Endothelial cell (in vitro differentiated cells): ENCODE measurements at regions not wholly inside any gene's neighbourhood (a gene's known extent, or its start where the extent isn't known, plus 50 kb on each side); places are given as distances from the start of the nearest gene placed in this dataset.
"Not testable (repeated sequence)": the region's sequence is repeated elsewhere in the genome, so short reads cannot be mapped to it uniquely, and the experiment has no call there.

Experiments used
- DNase-seq: peaks from one replicate; pipeline ENCODE4 v3.0.0; 2021; ENCODE audit warnings: low spot score
- H3K27ac Mint-ChIP-seq: one replicate; pipeline ENCODE4 v1.8.0; 2021; ENCODE audit warnings: mixed read lengths, inconsistent platforms; ENCODE audit not compliant: unreplicated experiment
- H3K27me3 Mint-ChIP-seq: one replicate; pipeline ENCODE4 v1.8.0; 2021; ENCODE audit warnings: mild to moderate bottlenecking, moderate library complexity, mixed read lengths, inconsistent platforms; ENCODE audit not compliant: unreplicated experiment
- H3K36me3 Mint-ChIP-seq: one replicate; pipeline ENCODE4 v1.8.0; 2021; ENCODE audit warnings: mild to moderate bottlenecking, low read depth, mixed read lengths, inconsistent platforms; ENCODE audit not compliant: unreplicated experiment
- H3K4me1 Mint-ChIP-seq: one replicate; pipeline ENCODE4 v1.8.0; 2021; ENCODE audit warnings: mild to moderate bottlenecking, mixed read lengths, inconsistent platforms; ENCODE audit not compliant: unreplicated experiment
- H3K4me3 Mint-ChIP-seq: one replicate; pipeline ENCODE4 v1.8.0; 2021; ENCODE audit warnings: mild to moderate bottlenecking, mixed read lengths, inconsistent platforms; ENCODE audit not compliant: unreplicated experiment
- H3K9me3 Mint-ChIP-seq: one replicate; pipeline ENCODE4 v1.8.0; 2021; ENCODE audit warnings: mixed read lengths, inconsistent platforms; ENCODE audit not compliant: unreplicated experiment
- CTCF ChIP-seq: fragments of 200-600 bp; sonication (generic); IDR thresholded peaks from one replicate; pipeline ENCODE4 v1.5.0; 2021; ENCODE audit warnings: antibody characterized with exemption; ENCODE audit not compliant: unreplicated experiment

- Mint-ChIP-seq H3K36me3 (peaks cover 13% of the 10 kb centered on the region), H3K4me3 (no peak overlapping the region), H3K9me3 (peaks cover 9% of the 10 kb centered on the region), H3K4me1 (peaks cover 16% of the 10 kb centered on the region), H3K27me3 (no peaks in the 10 kb centered on the region), H3K27ac (no peak overlapping the region)
- no peak for TF ChIP-seq CTCF
- DNase-seq = no peak
These were observed 228.5 kb downstream of the ZNF326 start for GRCh38 chr1:90223401-90223800.

DNA sequence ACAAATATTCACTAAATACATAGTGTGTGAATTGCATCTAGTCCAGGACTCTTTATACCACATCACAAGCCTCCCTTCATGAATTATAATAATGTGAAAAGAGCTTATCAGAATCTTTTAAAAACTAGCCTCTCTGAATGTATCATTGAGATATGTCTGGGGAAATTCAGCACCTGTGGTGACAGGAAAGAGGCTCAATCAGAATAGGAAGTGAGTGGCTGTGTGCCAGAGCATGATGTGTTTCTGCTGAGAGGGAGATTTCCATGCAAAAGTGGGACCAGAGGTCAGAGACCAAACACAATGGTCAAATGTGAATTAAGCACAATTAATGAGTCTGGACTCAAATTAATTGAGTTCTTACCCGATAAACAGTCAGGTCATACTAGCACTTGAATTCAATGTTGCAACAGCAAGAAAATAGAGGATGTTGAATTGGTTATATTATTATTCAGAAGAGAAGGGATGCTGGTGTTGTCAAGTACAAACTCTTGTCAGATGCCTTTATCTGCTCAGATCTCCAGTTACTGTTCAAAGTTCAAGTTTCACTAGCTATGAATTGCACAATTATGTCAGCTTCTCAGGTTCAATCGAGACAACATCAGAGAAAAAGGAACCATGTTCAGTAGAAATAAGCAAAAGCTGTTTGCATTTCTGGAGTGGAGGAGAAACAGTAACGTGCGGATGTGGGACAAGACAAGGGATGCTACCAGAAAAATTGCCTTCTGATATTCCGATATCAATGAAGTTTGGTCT lies 226.2 kb downstream of the ZNF326 start:
- Mint-ChIP-seq H3K36me3 (peaks cover 9% of the 10 kb centered on the region), H3K4me3 (no peak overlapping the region), H3K27me3 (no peaks in the 10 kb centered on the region), H3K4me1 (peaks cover 16% of the 10 kb centered on the region), H3K9me3 (peaks cover 5% of the 10 kb centered on the region), H3K27ac (no peak overlapping the region)
- no peak for DNase-seq
- no peak for TF ChIP-seq CTCF

DNA sequence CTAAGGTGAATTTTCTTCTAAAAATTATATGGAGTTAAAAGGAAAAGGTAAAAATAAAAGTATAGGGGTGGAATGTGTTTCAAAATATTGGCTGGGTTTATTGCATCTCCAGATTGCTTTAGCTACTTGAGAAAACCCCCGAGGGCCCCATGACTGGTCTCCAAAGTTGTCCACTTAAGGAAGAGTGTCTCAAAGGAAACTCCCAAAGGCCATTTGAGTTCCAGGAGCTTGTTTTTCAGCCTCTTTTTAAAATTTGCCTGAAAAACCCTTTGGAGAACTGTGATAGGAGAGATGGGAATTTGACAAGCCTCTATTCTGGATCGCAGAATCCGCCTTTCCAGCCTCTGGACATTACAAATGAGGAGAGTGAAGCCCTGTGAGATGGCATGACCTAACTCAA lies 225.6 kb downstream of the ZNF326 start:
- H3K9me3 Mint-ChIP-seq = peaks cover 5% of the 10 kb centered on the region
- no peaks in the 10 kb centered on the region for H3K27me3 Mint-ChIP-seq
- H3K27ac Mint-ChIP-seq = no peak overlapping the region
- H3K4me3 Mint-ChIP-seq = no peak overlapping the region
- no peak for TF ChIP-seq CTCF
- no peak for DNase-seq
- H3K36me3 Mint-ChIP-seq = peaks cover 9% of the 10 kb centered on the region
- H3K4me1 Mint-ChIP-seq = peaks cover 16% of the 10 kb centered on the region

GRCh38 chr1:90219166-90219871 lies 224.4 kb downstream of the ZNF326 start:
- peaks cover 16% of the 10 kb centered on the region for H3K4me1 Mint-ChIP-seq
- DNase-seq, H3K9me3 Mint-ChIP-seq, H3K27me3 Mint-ChIP-seq, H3K36me3 Mint-ChIP-seq: not testable (repeated sequence)
- H3K4me3 Mint-ChIP-seq = peak overlapping the region; percentile 90
- peak overlapping the region; percentile 82 for H3K27ac Mint-ChIP-seq

DNA sequence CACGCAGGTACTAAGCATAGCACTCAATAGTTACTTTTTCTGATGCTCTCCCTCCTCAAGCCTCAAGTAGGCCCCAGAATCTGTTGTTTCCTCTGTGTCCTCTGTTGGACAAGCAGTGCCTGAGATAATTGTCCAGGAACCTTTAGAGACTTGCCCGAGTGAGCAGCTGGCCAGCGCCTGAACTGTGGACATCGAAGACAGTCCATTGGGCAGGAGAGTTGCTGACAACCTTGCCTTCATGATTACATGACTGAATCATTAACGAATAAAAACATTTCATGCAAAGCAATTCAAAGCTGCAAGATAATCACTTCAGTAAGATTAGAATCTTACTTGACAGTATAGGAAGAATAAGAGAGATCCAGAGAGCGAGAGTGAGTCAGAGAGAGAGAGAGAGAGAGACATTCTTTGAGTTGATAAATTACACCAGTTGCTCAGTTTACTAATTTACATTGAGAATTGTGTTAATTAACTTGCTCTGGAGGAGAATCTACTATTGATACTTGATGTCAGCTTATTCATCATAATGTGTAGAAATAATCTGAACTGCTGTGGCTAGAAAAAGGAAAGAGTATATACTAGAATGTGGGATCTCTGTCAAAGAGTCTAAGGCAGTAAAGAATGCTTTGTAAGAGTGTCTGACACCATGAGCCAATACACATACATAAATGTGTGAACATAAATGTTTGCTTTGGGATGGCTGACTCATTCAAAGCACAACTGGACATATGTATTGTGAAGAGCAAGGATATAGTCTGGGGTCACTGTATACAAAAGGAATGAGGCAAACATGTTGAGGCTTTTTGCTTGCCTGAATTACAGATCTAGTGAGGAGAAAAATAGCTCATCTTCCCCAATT lies 216.0 kb downstream of the ZNF326 start:
- H3K9me3 Mint-ChIP-seq = no peaks in the 10 kb centered on the region
- TF ChIP-seq CTCF = no peak
- H3K27ac Mint-ChIP-seq = no peak overlapping the region
- no peak overlapping the region for H3K4me3 Mint-ChIP-seq
- DNase-seq = no peak
- H3K36me3 Mint-ChIP-seq = no peaks in the 10 kb centered on the region
- no peaks in the 10 kb centered on the region for H3K27me3 Mint-ChIP-seq
- H3K4me1 Mint-ChIP-seq = no peaks in the 10 kb centered on the region
